Stromal cell of bone marrow (primary cell): ENCODE measurements at regions not wholly inside any gene's neighbourhood (a gene's known extent, or its start where the extent isn't known, plus 50 kb on each side); places are given as distances from the start of the nearest gene placed in this dataset.

Experiments
- DNase-seq: peaks from one replicate; pipeline ENCODE4 v3.0.0-alpha.2; 2012; ENCODE audit warnings: low read depth

DNA sequence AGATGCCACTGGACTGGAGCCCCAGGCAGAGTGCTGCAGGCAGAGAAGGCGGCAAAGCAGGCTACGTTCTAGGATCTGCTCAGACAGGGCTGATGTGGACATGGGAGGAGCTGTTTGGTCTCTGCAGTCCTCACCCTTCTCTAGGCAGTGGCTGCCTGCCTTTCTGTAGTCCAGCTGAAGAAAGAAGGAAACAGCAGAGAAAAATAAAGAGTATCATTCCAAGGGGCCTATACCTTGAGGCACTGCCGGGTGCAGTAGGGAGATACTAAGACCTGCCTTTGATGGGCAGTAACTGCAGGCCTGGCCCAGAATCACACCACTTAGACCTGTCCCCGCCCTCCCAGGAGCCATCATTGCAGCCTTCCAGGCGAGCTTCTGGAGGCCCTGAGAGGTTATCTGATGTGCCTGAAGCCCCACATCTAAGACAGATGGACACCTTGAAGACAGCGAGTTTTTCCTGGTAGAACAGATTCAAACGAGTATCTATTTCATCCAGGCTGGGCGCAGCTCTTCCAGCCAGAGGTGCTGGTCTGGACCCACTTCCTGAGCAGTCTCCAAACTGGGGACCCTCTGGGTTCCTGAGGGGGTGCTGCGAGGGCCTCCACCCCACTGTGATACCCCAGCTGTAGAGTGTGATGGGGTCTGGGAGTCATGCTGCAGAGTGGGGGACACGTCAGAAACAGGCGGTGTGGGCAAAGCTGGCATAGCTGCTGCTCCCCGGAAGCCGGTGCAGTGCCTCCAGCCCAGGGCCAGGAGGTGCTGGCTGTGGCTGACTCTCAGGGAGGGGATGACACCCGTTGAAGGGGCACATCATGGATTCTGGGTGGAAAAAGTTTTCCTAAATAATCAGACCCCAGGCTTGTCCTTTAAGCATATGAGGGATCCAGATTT, 87.3 kb upstream of the OTOS start:
- no peak for DNase-seq

DNA sequence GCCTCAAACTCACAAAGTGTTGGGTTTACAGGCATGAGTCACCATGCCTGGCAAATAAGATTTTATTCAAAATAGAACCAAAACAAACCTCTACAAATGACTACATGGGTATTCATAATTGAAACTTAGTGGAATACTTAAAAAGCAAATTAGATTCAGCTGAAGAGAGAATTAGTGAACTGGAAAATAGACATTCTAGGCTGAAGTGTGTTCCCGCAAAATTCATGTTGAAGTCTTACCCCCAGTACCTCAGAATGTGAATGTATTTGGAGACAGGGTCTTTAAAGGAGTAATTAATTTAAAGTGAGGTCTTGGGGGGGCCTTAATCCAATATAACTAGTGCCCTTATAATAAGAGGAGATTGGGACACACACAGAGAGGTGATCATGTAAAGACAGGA, 88.5 kb upstream of the OTOS start:
- no peak for DNase-seq

DNA sequence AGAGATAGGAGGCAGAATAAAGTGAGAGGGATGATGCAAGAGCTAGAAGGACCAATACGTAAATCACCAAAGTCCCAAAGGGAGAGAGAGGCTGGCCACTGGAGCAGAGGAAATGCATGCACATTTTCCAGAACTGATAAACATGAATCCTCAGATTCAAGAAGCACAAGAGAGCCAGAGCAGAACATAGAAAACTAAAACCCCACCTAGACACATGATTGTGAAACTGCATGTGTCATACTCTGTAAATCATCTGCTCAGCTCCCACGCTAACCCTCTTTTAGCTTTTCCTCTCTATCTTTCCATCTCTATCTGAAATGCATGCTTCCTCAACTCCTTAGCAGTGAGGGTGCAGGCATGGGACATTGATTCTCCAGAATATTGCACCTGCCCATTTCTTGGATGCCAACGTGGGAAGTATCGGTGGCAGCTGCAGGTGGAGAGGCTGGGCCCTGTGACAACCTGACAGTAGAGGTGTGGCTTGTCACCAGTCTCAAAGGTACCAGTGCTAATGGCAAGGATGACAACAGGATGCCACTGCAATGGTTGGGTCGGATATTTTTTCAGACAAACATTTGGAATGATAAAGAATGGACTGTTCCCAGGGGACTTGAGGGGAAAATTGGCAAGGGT, 89.3 kb upstream of the OTOS start:
- DNase-seq = no peak

DNA sequence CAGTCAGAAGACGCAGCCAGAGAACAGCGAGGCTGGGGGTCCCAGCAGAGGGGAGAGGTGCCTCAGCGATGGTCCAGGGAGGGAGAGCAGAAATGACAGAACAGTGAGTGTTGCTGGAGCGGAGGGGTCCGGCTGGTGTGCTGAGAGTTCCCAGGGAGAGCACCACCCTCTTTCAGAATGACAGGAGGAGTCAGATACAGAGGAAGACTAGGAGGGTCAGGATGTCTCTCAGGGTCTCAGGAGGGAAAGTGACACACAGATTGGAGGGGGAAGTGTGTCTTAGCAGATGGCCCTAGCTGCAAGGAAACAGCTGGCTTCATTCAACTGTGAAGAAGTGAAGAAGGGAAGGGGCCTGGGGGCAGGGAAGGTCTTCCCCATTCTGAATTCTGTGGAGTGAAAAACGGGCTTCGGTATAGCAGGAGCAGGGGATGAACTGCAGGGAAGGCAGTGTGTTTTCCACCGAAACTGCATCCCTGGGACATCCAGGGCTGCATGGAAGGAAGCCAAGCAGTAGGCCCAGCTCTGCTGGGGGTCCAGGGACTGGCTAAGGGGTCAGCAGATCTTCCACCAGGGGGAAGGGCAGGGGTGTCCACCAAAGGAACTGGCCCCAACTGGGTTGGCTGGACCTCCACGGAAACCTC, 90.0 kb upstream of the OTOS start:
- no peak for DNase-seq

DNA sequence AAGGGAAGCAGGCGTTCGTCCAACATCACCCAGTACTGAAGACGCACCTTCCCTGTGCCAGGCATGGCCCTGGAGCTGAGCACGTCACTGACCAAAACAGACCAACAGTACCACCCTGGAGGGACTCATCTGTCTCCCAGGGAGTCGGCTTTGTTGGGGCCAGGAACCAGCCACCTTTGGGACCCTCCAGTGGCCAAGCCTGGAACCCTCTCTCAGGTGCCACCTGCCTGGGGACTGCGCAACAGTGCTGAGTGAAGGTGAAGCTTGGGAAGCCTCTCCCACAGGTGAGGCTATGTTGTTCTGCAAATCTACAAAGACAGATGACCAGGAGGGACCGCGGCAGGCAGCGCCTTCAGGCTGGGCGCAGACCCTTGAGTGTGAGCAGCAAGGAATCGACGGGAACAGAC, 91.4 kb upstream of the OTOS start:
- no peak for DNase-seq

DNA sequence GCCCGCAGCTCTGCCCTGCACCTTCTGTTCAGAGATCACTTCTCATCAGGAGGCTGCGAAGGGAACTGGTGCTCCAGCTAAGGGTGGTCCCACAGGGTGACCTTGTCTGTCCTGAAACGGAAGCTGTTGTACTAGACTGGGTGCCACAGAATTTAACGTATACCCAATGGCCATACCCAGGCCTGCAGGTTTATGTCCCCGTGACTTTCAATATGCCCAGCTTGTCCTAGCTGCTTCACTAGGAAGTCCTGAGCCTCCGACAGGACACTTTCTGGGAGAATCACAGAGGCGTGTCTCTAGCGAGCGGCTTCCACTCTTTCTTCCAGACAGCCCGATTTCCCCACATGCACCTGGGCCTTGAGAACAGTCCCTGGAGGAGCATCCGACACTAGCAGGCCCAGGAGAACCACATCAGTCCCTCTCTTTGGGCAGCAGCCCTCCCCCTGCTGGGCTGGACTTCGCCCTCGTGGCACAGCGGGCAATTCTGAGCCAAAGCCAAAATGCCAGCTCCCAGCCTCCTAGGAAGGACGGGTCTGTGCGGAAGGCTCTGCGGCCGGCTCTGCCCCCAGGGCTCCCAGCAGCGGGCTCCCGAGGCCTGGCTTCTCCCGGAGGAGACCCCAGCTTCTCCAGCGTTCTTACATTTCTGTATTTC, 91.9 kb upstream of the OTOS start:
- DNase-seq = no peak

DNA sequence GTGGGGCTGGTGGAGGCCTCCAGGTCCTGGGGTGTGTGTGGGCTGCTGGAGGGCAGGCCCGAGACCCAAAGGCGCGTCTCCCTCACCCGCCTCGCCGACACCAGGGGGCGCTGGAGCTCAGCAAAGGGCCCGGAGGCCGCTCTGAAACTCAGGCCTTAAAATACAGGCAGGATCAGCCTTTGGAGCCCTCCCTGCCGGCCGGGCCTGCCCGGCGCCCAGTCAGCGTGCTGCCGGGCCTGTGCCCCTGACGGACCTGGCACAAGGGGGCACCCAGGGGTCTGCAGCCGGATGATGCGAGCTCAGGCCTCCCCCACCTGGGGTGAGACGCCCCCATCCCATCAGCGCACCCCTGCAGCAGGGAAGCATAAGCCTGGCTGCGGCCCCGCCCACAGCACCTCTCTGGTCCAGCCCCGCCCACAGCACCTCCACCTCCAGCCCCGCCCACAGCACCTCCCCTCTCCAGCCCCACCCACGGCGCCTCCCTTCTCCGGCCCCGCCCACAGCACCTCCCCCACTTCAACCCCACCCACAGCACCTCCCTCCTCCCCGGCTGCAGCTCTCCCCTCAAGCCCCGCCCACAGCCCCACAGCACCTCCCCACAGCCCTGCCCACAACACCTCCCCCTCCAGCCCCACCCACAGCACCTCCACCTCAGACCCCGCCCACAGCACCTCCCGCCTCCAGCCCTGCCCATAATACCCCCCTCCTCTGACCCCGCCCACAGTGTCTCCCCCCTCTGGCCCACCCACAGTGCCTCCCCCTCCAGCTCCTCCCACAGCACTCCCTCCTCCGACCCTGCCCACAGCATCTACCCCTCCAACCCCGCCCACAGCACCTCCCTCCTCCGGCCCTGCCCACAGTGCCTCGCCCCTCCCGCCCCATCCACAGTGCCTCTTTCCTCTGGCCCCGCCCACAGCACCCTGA, 92.8 kb upstream of the OTOS start:
- DNase-seq = peak; percentile 36

DNA sequence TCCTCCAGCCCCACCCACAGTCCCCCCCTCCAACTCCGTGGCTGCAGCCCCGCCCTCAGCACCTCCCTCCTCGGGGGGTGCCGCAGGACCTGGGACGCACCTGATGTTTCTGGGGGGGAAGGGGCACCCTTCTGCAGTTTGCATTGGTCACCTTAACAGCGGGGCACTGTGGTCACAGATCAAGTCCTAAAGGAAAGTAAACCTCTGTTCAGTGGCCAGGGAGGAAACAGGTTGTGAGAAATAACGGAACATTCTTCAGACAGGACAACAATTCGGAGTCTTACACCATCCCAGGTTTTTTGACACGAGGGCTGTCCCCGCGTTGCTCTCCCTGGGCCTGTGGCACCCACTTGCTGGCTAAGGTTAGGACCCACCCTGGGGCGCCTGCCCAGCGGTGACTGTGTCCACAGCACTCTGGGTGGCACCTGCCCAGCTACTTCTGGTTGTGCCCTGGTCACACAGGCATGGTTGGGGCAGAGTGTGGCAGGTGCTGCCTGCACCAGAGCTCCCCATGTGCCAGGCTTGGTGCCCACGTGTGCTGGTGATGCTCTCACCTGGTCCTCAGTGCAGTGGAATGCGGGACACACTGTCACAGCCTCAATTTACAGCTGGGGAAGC, 93.5 kb upstream of the OTOS start:
- DNase-seq = no peak

DNA sequence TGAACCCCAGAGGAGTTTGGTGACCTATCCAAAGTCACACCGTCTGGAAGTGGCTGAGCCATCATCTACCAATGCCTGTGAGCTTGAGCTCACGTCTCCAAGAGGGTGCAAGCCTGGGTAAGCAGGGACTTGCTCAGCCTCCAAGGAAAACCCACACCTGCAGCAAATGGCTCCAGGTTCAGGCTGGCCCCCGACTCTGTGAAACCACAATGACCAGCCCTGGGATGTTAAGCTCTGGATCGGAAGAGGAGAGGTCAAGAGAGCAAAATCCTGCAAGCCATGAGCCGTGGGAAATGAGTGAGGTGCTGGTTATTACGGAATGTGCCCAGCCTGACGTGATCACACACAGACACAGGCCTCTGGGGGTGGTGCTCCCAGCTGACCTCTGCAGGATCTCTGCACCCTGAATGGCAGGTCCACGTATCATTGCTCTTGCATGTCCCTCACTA, 94.1 kb upstream of the OTOS start:
- no peak for DNase-seq

DNA sequence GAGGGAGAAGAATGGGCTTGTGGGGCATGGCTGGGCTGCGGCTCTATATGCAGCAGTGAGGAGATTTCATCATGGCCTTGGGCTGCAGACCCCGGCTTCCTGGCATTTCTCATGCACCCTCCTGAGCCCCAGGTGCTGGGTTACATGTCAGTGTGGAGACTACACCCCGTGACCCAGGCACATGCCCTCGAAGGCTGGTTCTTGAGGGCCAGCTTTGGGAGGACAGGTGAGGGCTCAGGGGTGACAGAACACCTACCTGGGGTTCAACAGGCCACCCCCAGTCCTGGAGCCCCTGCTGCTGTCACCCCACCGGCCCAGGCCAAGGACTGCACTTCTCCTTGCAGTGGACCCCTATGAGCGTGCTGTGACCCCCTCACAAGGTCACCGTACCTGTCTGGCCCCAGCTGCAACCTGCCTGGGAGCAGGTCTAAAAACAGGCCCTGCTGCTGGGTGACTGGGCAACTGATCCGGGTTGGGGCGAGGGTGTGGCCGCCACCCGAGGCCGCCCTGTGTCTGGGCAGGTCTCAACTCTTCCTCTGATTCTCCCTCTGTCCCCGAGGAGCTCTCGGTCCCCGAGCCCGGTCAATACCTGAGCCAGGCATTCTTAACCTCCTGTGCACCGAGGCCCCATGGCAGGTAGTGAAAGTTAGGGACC, 94.8 kb upstream of the OTOS start:
- no peak for DNase-seq

DNA sequence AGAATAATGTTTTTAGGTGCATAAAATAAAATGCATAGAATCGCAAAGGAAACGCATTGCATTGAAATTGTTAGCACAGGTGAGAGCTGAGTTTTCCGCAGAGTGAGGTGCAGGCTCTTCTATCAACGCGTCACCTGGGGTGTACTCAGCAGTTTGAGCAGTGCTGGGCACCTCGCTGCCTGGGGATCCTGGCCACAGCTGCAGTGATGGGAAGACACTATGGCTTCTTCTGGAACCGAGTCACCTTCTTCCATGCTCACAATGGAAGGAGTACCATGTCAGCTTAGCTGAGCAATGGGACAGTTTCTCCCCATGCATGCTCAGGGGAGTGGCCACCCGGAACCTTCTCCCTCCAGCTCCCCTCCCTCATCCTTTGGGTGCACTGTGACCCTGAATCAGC, 95.4 kb upstream of the OTOS start:
- DNase-seq = no peak

DNA sequence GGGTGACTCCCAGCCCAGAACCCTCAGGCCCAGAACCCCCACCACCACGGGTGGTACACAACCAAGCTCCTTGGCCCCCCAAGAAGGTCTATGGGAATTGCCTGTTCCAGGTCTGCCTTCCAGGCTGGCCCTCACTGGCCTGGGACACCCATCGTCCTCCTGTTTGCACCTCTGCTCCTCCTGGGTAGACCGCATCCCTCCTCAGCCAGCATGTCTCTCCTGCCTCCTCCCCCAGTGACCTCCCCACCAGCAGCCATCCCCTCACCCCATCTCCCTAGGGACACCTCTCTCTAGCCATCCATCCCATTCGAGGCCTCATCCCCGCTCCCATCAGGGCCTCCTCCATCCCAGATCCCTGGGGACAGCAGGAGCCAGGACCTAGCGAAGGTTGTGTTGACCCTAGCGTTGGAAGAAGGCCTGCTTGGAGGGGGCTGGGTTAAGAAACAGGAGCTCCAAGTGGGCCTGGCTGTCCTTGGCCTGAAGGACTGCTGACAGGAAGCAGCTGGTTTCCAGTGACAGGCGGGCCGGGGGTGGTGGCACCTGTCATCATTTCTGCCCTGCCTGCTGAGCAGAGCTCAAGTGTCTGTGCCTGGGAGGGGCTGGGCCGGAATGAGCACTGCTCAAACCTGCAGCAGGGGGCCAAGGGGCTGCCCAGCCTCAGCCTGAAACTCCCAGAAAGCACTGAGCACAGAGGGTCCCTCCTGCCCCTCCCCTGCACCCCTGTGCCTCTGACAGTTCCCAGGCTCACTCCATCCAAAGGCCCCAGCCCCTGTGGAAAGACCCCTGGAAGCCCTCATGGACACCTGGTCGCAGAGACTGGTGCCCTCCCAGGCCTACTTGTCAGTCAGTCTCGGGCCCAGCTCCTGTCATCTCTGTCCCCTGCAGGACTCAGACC, 96.0 kb upstream of the OTOS start:
- no peak for DNase-seq

DNA sequence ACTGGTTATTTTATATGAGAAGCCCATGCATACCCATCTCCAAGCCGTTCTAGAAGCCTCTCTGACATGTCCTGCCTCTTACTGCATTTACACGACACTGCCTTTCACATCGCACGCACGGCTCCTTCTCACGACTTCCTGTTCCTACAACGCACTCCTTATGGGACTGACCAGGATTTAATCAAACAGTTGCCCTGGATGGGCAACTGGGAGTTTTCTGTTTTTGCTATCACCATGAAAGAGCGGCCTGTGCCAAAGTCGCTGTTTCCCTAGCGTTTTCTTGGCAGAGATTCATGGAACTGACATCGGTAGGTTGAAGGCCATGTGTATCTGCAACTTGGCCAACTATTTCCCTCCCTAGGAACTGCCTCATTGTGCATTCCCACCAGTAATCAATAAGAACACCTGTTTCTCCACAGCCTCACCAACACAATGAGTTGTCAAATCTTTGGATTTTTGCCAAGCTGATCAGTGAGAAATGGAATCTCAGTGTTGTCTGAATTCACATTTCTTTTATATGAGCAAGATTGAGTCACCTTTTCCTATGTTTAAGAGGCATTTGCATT, 97.2 kb upstream of the OTOS start:
- no peak for DNase-seq

DNA sequence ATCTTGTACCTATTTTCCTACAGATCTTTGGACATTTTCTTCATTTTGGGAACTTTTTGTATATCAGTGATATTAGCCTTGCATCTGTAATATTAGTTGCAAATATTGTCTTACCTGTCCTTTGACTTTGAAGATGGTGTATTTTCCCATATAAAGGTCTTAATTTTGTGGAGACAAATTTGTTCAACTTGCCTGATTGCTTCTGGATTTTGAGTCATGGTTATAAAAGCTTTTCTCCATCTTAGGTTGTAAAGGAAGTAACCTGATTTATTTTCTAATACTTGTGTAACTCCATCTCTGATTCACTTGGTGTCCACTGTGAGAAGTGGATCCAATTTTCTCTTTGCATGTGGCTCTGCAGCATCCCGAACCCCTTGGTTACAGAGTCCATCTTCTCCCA, 97.7 kb upstream of the OTOS start:
- no peak for DNase-seq

DNA sequence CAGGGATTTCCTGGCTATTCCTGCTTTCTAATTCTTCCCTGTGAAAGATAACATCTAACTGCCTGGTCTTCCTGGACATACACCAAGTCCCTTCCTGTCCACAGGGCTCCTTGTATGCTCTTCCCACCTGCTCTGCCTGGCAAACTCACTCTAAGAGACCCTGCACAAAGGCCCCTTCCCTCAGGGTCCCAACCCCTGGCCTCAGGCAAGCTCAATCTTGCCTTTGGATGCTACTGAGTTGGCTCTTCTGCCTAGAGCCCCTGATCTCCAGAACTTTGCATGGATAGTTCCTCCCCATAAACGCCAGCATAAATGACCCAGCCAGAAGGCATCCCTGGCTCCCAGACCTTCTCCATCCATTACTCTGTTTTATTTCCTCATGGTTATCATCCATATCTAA, 98.3 kb upstream of the OTOS start:
- DNase-seq = no peak

DNA sequence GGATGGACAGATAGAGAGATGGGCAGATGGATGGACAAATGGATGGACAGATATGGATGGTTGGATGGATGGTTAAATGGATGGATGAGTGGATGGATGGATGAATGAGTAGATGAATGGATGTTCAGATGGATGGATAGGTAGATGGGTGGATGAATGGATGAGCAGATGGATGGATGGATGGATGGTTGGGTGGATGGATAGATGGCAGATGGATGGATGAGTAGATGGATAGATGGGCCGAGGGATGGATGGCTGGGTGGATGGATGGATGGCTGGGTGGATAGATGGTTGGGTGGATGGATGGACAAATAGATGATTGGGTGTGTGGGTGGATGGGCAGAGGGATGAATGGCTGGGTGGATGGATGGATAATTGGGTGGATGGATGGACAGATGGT, 98.9 kb upstream of the OTOS start:
- no peak for DNase-seq

DNA sequence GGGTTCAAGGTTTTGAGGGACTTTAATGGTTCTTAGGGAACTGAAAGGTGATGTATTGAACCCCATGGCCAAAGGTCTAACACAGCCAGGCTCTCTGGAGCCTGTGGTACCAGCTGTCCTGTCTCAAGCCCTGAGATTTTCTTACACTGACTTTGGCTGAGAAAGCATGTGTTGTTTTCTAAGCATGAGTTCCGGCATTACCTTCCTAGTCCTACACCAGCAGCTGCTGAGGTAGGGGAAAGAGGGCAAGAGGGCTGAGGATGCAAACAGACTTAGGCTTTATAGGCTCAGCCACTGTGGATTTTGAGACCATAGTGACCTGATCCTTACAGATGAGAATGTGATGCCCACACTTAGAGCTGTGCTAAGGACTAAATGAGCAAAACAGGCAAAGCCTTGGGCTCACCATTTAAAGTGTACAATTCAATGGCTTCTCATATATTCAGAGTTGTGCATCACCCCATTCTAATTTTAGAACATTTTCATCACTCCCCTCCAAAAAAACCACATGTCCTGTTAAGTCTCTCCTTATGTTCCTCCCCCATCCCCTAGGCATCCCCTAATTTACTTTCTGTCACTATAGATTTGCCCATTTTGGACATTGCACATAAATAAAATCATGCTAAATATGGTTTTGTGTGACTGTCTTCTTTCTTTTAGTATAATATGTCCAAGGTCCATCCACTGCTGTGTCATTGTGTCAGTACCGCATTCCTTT, 99.7 kb upstream of the OTOS start:
- no peak for DNase-seq

DNA sequence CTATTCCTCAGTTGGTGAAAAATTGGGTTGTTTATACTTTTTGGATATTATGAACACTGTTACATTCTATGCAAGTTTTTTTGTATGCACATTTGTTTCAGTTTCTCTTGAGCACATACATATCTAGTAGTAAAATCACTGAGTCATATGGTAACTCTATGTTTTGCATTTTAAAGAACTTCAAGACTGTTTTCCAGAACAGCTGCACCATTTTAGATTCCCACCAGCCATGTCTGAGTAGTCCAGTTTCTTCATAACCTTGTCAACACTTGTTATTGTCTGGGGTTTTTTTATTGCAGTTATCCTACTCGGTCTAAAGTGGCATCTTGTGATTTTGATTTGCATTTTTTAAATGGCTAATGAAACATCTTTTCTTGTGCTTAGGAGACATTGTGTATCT, 100.3 kb upstream of the OTOS start:
- no peak for DNase-seq

DNA sequence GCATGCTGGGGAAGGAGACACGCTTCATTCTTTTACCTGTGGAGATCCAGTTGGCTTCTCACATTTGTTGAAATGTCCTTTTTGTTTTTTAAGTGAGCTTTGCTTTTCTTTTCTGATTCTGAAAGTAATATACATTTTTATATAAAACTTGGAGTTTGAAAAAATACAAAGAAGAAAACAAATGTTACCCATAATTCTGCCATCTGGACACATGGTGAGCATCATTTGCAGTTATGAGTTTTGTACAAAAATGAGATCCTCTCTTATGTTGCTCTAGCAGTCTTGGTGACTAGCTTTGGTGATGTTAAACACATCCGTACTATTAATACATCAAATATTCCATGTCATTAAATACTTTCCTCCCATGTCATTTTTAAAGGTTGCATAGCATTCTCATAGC, 101.1 kb upstream of the OTOS start:
- DNase-seq = no peak
